KBM-7 (cell line): ENCODE measurements at regions not wholly inside any gene's neighbourhood (a gene's known extent, or its start where the extent isn't known, plus 50 kb on each side); places are given as distances from the start of the nearest gene placed in this dataset.

Experiments
- DNase-seq: peaks from one replicate; pipeline ENCODE4 v3.0.0-alpha.2; 2015
- in situ Hi-C: fragments of 300-500 bp; cut with MboI; formaldehyde crosslinking; loops from 2 replicates; pipeline ENCODE4 v1.14.3; 2020; ENCODE audit warnings: low sequenced_read_pairs, low pct_unique_long_range_greater_than_20kb, mixed read lengths

GRCh38 chrX:124931241-124931640 is 388.4 kb upstream of the TEX13C start:
- in situ Hi-C loops = no loop called here
- DNase-seq = no peak

- DNase-seq = no peak
- in situ Hi-C loops = no loop called here
Observed at GRCh38 chrX:124931958-124932357, 387.7 kb upstream of the TEX13C start.

DNA sequence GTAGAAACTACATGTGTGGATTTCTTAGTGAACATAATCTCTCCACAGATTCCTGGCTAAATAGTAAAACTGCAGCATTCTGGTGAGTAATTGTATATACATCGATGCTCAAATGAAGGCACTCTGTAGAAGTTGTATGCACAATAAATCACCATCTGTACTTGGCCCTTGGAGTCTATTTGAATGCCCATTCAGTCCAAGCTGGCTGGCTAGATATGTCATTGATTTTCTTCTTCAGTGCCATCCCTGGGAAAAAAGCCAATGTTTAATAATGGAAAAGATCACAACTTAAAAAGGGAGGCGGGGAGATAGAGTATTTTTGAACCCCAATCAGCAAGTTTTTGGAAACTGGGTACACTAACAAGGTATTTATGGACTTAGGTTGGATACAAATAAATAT is 381.0 kb upstream of the TEX13C start:
- in situ Hi-C loops = no loop called here
- no peak for DNase-seq

GRCh38 chrX:124940531-124940930 is 379.1 kb upstream of the TEX13C start:
- DNase-seq = no peak
- in situ Hi-C loops = no loop called here

DNA sequence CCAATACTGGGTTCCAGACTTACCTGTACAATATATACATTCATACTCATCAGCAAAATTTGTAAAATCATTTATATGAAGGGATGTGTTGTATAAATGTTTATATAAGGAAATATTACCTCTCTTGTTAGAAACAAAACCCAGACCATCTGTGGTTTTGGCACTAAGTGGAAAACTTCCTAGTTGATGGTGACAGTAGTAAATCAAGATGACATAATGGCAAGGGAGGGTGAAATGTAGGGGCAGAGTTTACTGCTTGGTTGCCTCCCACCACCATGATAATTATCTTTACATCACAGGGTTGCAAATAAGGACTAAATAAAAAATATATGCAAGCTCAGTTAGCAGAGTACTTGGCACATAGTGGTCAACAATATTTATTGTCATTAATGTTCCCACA is 365.3 kb upstream of the TEX13C start:
- in situ Hi-C loops = no loop called here
- DNase-seq = no peak

GRCh38 chrX:124960454-124960853 is 359.2 kb upstream of the TEX13C start:
- DNase-seq = no peak
- in situ Hi-C loops = no loop called here

- no peak for DNase-seq
- in situ Hi-C loops = no loop called here
Observed at GRCh38 chrX:124963717-124964116, 356.0 kb upstream of the TEX13C start, which contains the start of gene TENM1. TSS of gene TENM1 (minus strand) at chrX:124963817.

GRCh38 chrX:124975456-124975855 is 344.2 kb upstream of the TEX13C start:
- no peak for DNase-seq
- in situ Hi-C loops = no loop called here

- no peak for DNase-seq
- in situ Hi-C loops = no loop called here
Observed at GRCh38 chrX:124981420-124981819, 338.3 kb upstream of the TEX13C start.

GRCh38 chrX:124984140-124984813 is 335.4 kb upstream of the TEX13C start:
- in situ Hi-C loops = no loop called here
- DNase-seq = no peak

- in situ Hi-C loops = no loop called here
Observed at GRCh38 chrX:124986284-124986683, 333.4 kb upstream of the TEX13C start.

DNA sequence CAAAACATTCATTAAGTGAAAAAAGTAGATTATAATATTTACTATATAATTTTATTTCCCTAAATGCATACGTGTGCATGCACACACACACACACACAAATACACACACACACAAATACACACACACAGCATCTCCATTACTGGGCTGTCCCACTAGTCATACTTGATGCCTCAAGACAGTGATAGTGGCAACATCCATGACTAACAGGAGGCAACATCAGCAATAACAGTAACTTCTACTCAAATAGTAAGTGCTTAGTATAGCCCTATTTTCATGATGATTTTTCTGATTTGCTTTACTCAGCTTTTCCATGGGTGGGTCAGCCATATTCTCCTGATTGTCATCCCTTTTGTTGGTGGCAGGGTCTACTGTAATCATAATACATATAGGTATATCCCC is 325.9 kb upstream of the TEX13C start:
- in situ Hi-C loops = no loop called here

More at GRCh38 chrX:124986284-124986683, 333.4 kb upstream of the TEX13C start:
- DNase-seq = no peak

GRCh38 chrX:124994404-124994803 is 325.3 kb upstream of the TEX13C start:
- in situ Hi-C loops = no loop called here

More for the DNA sequence above, 325.9 kb upstream of the TEX13C start:
- DNase-seq = no peak

GRCh38 chrX:125003746-125004446 is 315.8 kb upstream of the TEX13C start:
- in situ Hi-C loops = no loop called here
- DNase-seq = no peak

More at GRCh38 chrX:124994404-124994803, 325.3 kb upstream of the TEX13C start:
- DNase-seq = no peak

DNA sequence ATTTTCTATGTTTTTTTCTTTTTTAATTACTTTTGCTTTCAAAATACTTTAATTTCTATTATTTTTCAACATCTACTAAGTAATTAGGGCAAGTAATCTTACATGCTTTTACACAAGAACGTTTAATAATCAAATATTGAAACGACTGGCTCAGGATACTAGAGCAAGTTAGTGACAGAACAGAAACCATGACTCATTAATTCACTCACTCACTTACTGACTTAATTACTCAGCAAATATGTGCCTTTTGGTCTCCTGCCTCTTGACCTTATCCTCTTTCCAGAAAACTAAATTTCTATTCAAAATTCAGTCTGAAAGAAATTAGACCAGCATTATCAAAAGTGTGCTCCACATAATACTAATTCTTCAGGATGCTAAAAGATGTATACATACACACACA is 314.9 kb upstream of the TEX13C start:
- DNase-seq = no peak
- in situ Hi-C loops = no loop called here

GRCh38 chrX:125005863-125006262 is 313.8 kb upstream of the TEX13C start:
- in situ Hi-C loops = no loop called here
- DNase-seq = no peak

DNA sequence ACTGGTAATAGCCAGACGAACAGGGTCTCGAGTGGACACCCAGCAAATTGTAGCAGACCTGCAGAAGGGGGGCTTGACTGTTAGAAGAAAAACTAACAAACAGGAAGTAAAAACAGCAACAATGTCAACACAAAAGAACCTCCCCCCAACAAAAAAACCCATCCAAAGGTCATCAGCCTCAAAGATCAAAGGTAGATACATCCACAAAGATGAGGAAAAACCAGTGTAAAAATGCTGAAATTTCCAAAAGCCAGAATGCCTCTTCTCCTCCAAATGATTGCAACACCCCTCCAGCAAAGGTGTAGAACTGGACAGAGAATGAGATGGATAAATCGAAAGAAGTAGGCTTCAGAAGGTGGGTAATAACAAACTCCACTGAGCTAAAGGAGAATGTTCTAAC is 313.0 kb upstream of the TEX13C start:
- in situ Hi-C loops = no loop called here
- no peak for DNase-seq

DNA sequence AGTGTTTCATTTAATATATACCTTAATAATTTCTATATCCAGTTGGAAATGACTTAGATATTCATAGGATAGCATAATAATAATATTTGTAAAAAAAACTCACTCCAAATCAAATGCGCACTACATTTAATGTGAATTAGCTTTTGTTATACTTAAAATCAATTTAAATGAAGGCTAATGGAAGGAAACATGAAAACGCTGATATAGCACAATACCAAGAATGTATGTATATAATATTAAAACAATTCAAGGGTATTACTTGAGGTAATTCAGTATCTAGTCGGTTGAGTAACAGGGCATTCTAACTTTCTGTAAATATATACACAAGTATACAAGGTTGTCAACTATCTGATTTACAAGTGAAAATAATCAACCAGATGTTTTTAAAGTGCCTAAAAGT is 307.1 kb upstream of the TEX13C start:
- no peak for DNase-seq
- in situ Hi-C loops = no loop called here

DNA sequence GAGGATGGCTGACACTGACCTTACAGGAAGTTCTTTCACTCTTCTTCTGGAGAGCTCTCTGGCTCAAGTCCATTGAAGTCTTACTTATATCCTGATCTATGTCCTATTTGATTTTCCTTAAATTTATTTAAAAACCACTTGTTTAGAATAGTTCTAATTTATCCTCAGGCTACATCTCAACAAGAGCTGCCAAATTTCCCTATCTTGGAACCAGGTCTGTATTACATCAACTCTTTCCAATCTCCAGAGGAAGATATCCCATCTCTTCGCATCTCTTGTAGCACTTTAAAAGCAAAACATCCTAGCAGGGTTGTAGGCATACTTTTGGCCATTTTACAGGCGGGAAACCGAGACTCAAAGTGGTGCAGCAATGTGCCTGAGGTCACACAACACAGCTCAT is 290.5 kb upstream of the TEX13C start:
- DNase-seq = no peak
- in situ Hi-C loops = no loop called here
